ENCODE measurements at regions not wholly inside any gene's neighbourhood (a gene's known extent, or its start where the extent isn't known, plus 50 kb on each side); places are given as distances from the start of the nearest gene placed in this dataset.
A peak's percentile ranks its signal among the peaks of the same experiment; 100 is the strongest.
"Not testable (repeated sequence)": the region's sequence is repeated elsewhere in the genome, so short reads cannot be mapped to it uniquely, and the experiment has no call there.

DNA sequence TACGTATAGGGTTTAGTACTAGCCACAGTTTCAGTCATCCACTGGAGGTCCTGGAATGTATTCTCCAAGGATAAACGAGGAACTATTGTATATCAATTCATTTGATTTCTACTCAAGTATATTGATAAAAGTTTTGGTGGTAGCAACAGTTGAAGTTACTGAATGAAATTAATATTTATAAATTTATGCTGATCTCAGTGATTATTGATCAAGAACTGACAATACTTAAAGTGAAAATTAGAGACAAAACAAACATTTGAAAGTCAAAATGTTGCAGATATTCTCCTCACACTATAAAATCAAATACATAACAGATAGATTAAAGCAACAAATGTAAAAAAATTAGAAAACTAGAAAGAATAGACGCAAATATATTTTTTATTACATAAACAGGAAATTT, 150.9 kb upstream of the SLC35G4 start:
- no peak for DNase-seq

- DNase-seq = not testable (repeated sequence)
These were observed 151.5 kb upstream of the SLC35G4 start for GRCh38 chr18:11457853-11458252.

DNA sequence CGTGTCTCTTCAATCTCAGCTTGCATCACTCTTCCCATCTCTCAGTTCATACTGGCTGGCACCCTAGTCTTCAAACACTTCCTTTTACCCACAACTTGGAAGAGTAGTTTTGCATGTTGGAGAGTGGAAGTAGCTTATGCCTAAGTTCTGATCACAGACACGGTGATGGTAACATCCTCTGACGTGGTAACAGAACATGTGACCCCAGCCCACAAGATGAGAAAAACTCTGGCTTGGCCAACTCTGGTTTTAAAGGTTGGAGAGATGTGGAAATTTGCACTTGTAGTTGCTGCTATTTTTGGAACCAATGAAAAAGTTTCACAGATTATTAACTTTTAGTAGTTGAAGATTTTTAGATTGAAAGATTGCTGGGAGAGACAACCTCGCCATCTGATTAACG, 155.4 kb upstream of the SLC35G4 start:
- DNase-seq = no peak

- not testable (repeated sequence) for DNase-seq
These were observed 165.2 kb upstream of the SLC35G4 start for GRCh38 chr18:11444169-11444568.

DNA sequence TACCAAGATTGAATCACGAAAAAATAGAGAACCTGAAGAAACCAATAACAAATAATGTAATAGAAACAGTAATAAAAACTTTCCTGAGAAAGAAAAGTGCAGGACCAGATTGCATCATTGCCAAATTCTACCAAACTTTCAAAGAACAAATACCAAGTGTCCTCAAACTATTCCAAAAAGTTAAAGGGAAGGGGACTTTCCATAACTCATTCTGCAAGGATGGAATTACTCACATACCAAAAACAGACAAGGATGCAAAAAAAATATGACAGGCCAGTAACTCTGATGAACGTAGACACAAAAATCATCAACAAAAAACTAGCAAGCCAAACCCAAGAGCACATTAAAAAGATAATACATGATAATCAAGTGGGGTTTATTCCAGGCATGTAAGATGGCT, 172.3 kb upstream of the SLC35G4 start:
- DNase-seq = no peak

DNA sequence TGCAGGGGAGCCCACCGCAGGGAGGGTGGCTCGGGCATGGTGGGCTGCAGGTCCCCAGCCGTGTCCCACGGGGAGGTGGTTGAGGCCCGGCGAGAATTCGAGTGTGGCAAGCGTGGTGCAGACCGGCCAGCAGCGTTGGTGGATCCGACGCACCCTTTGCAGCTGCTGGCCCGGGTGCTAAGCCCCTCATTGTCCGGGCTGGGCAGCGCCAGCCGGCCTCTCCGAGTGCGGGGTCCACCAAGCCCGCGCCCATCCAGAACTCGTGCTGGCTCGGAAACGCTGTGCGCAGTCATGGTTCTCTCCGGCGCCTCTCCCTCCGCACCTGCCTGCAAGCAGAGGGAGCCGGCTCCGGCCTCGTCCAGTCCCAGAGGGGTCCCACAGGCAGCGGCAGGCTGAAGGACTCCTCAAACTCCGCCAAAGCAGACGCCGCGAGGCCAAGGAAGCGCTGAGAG, 177.0 kb upstream of the SLC35G4 start:
- DNase-seq = no peak

GRCh38 chr18:11429876-11430275, 179.5 kb upstream of the SLC35G4 start:
- no peak for DNase-seq

DNA sequence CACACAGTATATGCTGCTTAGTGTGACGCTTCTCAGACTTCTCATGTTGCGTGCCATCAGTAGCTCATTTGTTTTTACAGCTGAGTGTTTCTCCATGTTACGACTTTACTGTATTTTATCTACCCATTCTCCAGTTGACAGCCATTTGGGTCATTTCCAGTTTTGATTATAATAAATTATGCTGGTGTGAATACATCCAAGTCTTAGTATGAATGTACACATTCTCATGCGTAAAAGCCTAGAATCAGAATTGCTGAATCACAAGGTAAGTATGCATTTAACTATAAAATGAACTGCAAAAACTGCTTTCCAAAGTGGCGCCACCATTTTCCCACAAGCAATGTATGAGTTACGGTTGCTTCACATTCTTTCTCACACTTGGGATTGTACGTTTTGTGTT, 184.2 kb upstream of the SLC35G4 start:
- no peak for DNase-seq

- DNase-seq = no peak
These were observed 190.1 kb upstream of the SLC35G4 start for GRCh38 chr18:11419338-11419737.

GRCh38 chr18:11412811-11413210, 196.6 kb upstream of the SLC35G4 start:
- DNase-seq = no peak

GRCh38 chr18:11411048-11411447, 198.3 kb upstream of the SLC35G4 start:
- no peak for DNase-seq

DNA sequence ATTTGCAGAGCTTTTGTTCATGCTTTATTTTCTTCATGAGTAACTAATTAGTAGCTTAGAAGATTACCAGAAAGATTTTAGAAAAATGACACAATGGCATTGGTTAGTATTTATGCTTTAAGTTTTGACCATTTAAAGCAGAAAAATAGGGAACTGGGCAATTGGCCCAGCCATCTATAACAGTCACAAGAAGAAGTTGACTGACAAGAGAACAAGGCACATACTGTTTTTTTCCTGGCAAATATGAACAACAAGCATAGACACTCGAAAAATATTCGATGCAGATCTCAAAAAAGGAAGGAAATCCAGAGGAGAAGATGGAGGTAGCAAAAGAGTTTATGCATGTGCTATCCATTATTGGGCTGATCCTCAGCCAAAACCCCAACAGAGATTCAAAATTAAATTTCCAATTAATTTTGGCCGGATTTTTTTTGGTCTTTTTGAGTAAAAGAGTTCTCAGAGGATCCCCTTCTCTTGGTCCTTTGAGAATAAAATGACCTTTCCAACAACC, 200.8 kb upstream of the SLC35G4 start:
- DNase-seq = no peak

DNA sequence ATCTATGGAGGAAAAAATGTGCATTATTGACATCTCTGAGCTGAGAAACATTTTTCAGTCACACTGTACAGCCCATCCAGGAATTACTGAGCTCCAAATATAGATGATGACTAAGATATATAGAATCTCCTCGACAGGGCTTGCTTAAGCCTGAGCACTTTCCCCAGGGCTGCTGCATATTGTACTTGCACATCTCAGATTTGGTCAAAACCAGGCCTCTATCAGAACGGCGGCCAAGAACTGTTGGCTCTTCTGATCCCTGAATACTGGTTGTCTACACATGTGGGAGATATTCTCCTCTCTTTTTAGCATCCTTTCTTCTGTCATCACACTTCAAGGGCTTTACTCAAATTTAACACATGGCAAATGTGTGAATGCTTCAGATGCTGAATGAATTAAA, 201.5 kb upstream of the SLC35G4 start:
- DNase-seq = no peak

DNA sequence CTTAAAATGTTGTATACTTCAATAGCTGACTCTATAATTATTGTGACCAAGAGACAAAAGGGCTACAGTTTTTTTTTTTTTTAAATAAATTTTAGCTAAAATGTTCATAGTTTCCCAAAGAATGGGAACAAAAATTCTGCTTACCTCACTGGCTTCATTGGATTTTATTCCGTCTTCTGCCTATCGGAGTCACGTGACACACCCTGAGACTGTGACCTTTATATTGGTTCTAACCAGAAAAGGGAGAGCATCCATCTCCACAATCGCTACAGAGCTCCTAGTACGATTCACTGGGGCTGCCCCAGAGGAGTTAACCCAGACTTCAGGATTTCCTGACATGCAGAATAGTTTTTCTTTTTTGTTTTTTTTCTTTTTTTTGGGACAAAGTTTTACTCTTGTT, 203.6 kb upstream of the SLC35G4 start:
- DNase-seq = no peak

DNA sequence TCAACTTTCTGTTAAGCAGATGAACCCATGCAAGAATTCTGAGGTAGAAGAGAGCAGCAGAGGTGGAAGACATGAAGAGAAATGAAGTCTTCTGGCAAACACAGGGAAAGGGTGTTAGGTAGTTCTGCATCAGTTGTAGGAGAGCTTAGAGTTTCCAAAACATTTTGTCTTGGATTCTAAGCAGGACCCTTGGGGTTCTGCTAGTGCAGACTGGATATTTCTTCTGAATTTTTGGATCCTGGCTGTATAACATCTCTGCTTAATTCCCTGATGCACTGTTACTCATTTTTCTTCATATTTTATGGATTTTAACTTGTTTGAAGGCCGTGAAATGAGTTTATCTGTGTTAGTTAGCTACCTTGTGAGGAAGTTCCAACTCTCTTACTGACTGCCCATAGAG, 208.7 kb upstream of the SLC35G4 start:
- DNase-seq = no peak

GRCh38 chr18:11398625-11399024, 210.8 kb upstream of the SLC35G4 start:
- DNase-seq = peak in 1 of 2 experiments; percentile 22

- DNase-seq = no peak
These were observed 216.2 kb upstream of the SLC35G4 start for GRCh38 chr18:11392980-11393885.

DNA sequence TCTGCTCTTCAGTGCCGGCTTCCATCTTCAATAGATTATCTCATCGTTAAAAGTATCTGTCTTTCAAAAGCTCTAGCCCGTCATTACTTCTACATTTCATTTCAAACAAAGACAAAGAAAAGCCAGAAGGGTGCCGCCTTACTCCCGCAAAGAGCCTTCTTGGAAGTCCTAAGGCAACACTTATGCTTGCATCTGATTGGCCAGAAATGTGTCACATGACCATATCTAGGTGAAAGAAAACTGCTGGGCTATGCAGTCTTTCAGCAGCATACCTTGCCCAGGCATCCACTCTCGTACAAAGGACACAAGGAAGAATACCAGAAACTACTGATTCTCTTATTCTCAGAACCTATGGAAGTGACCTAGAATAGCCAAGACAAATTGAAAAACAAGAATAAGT, 217.1 kb upstream of the SLC35G4 start:
- DNase-seq = no peak

- no peak for DNase-seq
These were observed 217.7 kb upstream of the SLC35G4 start for GRCh38 chr18:11391661-11392060.

DNA sequence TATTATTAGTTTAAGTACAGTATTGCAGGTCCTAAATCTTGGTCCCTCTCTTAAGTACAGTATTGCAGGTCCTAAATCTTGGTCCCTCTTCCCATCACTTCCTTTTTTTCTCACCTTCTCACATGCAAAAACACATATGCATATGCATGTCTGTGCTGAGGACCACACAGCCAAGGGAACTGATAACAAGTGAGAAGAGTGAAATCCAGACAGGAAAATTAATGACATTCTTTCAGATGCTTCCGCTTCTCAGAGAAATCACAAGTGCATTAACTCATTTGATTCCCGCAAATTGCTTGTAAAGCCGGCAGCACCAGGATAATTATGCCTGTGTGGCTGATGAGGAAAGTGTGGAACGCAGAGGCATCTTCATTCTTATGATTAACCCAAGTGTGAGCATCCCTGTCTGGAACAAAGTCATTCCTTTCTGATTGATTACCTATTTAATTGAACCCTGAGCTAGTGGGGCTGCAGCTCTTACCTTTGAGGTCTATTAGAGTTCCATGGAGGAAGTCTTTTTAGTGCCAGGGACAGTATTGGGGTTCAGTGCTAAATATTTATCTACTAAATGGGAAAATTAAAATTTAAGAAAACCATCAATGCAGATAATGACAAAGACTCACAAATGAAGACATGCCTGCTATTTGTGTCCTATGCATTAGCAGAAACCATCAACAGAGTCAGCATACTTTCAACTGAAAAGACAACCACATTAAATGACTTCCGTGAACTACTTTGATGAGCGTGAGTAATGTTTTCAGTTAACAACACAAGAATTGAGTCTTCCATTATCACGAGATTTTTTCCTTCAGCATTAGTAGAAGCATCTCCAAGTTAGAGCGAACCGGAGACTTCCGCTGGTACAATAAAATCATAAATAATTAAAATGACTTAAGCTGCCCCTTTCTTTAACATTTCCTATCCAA, 220.4 kb upstream of the SLC35G4 start:
- DNase-seq = no peak

- DNase-seq = peak; percentile 53 to 73
These were observed 221.5 kb upstream of the SLC35G4 start for GRCh38 chr18:11387880-11388279.

- DNase-seq = no peak
These were observed 226.0 kb upstream of the SLC35G4 start for GRCh38 chr18:11383381-11383780.

DNA sequence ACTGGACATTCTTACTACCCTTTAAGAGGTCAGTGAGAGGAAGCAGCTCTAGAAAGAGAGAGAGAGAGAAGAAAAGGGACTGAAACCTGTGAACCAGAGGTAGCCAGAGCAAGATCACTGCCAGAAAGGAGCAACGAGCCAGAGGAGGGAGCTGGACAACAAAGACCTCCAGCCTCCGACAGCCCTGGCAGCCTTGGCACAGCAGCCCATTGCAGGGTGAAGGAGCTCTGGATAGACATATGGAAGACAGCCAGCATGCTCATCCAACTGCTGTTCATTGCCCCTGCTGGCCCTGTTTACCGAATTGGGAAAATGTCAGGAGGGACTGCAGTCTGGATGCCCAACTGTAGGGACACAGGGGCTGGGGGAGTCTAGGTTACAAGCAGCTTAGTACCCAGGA, 228.4 kb upstream of the SLC35G4 start:
- DNase-seq = no peak

DNA sequence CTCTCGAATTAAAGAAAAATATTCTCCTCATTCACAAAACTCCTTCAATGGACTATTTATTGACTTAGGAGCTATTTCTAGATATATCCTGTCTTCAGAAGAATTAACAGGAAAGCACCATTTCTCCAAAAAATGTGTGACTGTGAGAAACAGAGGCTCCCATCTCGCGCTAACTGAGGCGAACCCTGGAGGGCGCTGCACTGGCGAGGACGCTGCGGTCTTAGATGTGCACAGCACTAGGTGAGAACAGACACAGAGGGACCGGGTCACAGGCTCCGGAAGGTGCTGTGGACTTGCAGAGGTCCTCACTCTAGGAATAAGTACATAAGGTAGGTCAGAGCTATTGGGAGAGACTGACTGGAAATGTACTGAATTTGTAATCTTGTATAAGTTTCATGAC, 229.7 kb upstream of the SLC35G4 start:
- DNase-seq = no peak

All from NCI-H524 (cell line).